SK-N-MC (cell line): ENCODE measurements at regions not wholly inside any gene's neighbourhood (a gene's known extent, or its start where the extent isn't known, plus 50 kb on each side); places are given as distances from the start of the nearest gene placed in this dataset.

Experiments used
- EZH2 ChIP-seq: fragments of 200-600 bp; sonication (generic); IDR thresholded peaks from one replicate; pipeline ENCODE4 v1.6.1; 2017; ENCODE audit warnings: antibody characterized with exemption
- FOXP2 ChIP-seq: optimal IDR thresholded peaks from 2 replicates; pipeline ENCODE3; 2011; ENCODE audit warnings: mild to moderate bottlenecking, moderate library complexity; ENCODE audit not compliant: insufficient read depth; ENCODE audit errors: extremely low read length, control extremely low read depth
- POLR2AphosphoS5 ChIP-seq: IDR thresholded peaks from 2 replicates; pipeline ENCODE4 v1.6.1; 2012; ENCODE audit warnings: mild to moderate bottlenecking, low read depth, low read length, borderline replicate concordance

GRCh38 chr15:69826819-69827175 is 270.9 kb downstream of the TLE3 start:
- TF ChIP-seq EZH2 (no peak), POLR2AphosphoS5 (no peak), FOXP2 (no peak)
